Loucy (cell line): ENCODE measurements at regions not wholly inside any gene's neighbourhood (a gene's known extent, or its start where the extent isn't known, plus 50 kb on each side); places are given as distances from the start of the nearest gene placed in this dataset.

Experiments used
- EZH2phosphoT487 ChIP-seq: fragments of 200-600 bp; IDR thresholded peaks from 2 replicates; pipeline ENCODE4 v1.6.1; 2018; ENCODE audit warnings: antibody characterized with exemption, mild to moderate bottlenecking, moderate library complexity, borderline replicate concordance
- TF ChIP-seq, protein P1 (sequence below): fragments of 200-600 bp; sonication (generic); conservative IDR thresholded peaks from 2 replicates; pipeline ENCODE4 v1.5.1; 2014; ENCODE audit warnings: mild to moderate bottlenecking, antibody characterized with exemption, low read length

DNA sequence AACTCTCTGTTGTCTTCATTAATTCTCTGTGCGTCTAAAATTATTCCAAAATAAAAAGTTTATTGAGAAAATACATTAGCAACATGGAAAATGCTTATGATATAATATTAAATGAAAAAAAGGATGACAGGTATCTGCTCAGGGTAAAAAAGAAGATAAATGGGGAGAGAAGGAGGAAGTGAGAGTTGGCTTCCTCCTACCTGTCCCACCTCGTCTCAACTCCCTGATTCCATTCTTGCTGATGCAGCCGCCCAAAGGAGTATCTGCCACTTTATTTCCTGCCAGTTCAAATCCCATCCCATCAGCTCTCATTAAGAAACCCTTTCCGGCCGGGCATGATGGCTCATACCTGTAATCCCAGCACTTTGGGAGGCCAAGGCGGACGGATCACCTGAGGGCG lies 72.5 kb upstream of the ALOX12 start:
- TF ChIP-seq, protein P1, sequence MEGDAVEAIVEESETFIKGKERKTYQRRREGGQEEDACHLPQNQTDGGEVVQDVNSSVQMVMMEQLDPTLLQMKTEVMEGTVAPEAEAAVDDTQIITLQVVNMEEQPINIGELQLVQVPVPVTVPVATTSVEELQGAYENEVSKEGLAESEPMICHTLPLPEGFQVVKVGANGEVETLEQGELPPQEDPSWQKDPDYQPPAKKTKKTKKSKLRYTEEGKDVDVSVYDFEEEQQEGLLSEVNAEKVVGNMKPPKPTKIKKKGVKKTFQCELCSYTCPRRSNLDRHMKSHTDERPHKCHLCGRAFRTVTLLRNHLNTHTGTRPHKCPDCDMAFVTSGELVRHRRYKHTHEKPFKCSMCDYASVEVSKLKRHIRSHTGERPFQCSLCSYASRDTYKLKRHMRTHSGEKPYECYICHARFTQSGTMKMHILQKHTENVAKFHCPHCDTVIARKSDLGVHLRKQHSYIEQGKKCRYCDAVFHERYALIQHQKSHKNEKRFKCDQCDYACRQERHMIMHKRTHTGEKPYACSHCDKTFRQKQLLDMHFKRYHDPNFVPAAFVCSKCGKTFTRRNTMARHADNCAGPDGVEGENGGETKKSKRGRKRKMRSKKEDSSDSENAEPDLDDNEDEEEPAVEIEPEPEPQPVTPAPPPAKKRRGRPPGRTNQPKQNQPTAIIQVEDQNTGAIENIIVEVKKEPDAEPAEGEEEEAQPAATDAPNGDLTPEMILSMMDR: no peak
- TF ChIP-seq EZH2phosphoT487: no peak
